IPS-15b (cell line): ENCODE measurements at regions not wholly inside any gene's neighbourhood (a gene's known extent, or its start where the extent isn't known, plus 50 kb on each side); places are given as distances from the start of the nearest gene placed in this dataset.
"Not testable (repeated sequence)": the region's sequence is repeated elsewhere in the genome, so short reads cannot be mapped to it uniquely, and the experiment has no call there.

Experiments used
- H3K27me3 ChIP-seq: one replicate; pipeline ENCODE4 v1.6.1; 2013; ENCODE audit warnings: low read length; ENCODE audit not compliant: control insufficient read depth, insufficient read depth
- H3K36me3 ChIP-seq: one replicate; pipeline ENCODE4 v1.6.1; 2013; ENCODE audit warnings: low read length; ENCODE audit not compliant: control insufficient read depth, insufficient read depth
- H3K4me1 ChIP-seq: one replicate; pipeline ENCODE4 v1.6.1; 2013; ENCODE audit warnings: mild to moderate bottlenecking, low read length; ENCODE audit not compliant: control insufficient read depth, insufficient read depth
- H3K4me3 ChIP-seq: one replicate; pipeline ENCODE4 v1.5.1; 2013; ENCODE audit warnings: low read depth, low read length
- H3K9ac ChIP-seq: one replicate; pipeline ENCODE4 v1.6.1; 2013; ENCODE audit warnings: low read depth, mild to moderate bottlenecking, low read length
- H3K9me3 ChIP-seq: one replicate; pipeline ENCODE4 v1.6.1; 2013; ENCODE audit warnings: mild to moderate bottlenecking, low read length; ENCODE audit not compliant: control insufficient read depth, insufficient read depth

DNA sequence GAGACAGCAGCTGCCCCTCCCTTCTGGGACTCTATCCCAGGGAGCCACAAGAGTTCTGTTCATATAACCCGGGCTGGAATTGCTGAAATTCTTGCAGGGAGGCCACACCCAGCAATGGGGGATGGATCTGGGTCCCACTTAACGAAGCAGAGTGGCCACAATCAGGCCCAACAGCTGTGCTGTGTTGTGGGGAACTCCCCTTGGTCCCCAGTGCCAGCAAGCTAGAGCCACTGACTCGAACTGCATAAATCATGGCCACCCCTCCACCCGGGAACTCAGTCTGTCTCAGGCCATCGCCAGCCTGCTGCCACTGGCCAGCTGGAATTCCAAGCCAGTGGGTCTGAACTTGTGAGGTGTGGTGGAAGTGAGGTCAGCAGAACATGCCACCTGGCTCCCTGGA, 111.1 kb downstream of the KLF8 start:
- Histone ChIP-seq H3K4me1 (no peaks in the 10 kb centered on the region), H3K9ac (no peak overlapping the region), H3K36me3 (no peaks in the 10 kb centered on the region), H3K9me3 (no peaks in the 10 kb centered on the region), H3K27me3 (no peaks in the 10 kb centered on the region), H3K4me3 (no peak overlapping the region)

DNA sequence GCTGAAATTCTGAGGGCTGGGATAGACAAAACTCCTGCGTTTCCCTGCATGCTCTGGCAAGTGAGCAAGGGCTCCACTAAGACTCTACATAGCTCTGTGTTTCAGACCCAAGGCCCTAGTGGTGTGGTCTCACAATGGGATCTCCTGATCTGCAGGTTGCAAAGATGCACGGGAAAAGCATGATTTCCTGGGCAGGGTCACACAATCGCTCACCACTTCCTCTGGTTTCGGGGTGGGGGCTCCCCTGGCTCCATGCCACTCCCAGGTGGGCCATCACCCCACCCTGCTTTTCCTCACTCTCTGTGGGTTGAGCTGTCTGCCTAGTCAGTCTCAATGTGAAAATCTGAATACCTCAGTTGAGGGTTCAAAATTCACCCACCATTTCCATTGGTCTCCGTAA, 111.5 kb downstream of the KLF8 start:
- Histone ChIP-seq H3K4me3 (no peak overlapping the region), H3K9ac (no peak overlapping the region), H3K27me3 (no peaks in the 10 kb centered on the region), H3K4me1 (no peaks in the 10 kb centered on the region), H3K9me3 (no peaks in the 10 kb centered on the region), H3K36me3 (no peaks in the 10 kb centered on the region)

DNA sequence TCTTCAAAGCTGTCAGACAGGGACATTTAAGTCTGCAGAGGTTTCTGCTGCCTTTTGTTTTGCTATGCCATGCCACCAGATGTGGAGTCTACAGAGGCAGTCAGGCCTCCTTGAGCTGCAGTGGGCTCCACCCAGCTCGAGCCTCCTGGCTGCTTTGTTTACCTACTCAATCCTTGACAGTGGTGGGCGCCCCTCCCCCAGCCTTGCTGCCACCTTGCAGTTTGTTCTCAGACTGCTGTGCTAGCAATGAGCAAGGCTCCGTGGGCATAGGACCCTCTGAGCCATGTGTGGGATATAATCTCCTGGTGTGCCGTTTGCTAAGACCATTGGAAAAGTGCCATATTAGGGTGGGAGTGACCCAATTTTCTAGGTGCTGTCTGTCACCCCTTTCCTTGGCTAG, 126.0 kb downstream of the KLF8 start:
- H3K9ac ChIP-seq, H3K36me3 ChIP-seq, H3K4me1 ChIP-seq, H3K9me3 ChIP-seq, H3K27me3 ChIP-seq, H3K4me3 ChIP-seq: not testable (repeated sequence)

DNA sequence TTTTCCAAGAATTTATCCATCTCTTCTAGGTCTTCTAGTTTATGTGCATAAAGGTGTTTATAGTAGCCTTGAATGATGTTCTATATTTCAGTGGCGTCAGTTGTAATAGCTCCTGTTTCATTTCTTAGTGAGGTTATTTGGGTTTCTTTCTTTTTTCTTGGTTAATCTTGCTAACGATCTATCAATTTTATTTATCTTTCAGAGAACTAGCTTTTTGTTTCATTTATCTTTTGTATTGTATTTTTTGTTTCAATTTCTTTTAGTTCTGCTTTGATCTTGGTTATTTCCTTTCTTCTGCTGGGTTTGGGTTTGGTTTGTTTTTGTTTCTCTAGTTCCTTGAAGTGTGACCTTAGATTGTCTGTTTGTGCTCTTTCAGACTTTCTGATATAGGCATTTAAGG, 133.0 kb downstream of the KLF8 start:
- H3K9me3 ChIP-seq, H3K36me3 ChIP-seq, H3K4me1 ChIP-seq, H3K4me3 ChIP-seq, H3K27me3 ChIP-seq, H3K9ac ChIP-seq: not testable (repeated sequence)

GRCh38 chrX:56366901-56367300, 134.7 kb downstream of the KLF8 start:
- H3K27me3 ChIP-seq: no peaks in the 10 kb centered on the region
- no peaks in the 10 kb centered on the region for H3K9me3 ChIP-seq
- H3K9ac ChIP-seq: no peak overlapping the region
- H3K4me3 ChIP-seq: no peak overlapping the region
- no peaks in the 10 kb centered on the region for H3K4me1 ChIP-seq
- H3K36me3 ChIP-seq: peaks cover 2% of the 10 kb centered on the region

DNA sequence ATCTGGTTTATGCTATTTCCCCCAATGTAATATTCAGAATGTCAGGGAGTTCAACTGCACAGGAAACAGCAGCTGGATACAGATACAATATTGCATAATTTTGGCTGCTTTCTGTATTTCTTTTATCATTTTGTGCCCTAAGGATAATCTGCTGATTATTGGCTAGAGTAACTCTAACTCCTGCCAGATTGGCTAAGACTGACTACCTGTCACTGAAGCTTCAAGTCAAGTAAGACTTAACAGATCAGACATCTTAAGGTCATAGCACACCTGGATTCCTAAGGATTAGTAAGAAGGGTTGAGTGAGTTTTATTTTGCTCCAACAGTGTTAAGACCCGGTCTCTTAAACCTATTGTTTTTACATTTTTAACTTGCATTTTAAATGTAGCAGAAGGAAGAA, 136.8 kb downstream of the KLF8 start:
- H3K4me1 ChIP-seq: no peaks in the 10 kb centered on the region
- H3K27me3 ChIP-seq: no peaks in the 10 kb centered on the region
- H3K4me3 ChIP-seq: no peak overlapping the region
- H3K9me3 ChIP-seq: no peaks in the 10 kb centered on the region
- no peak overlapping the region for H3K9ac ChIP-seq
- peaks cover 2% of the 10 kb centered on the region for H3K36me3 ChIP-seq

GRCh38 chrX:56379984-56380780, 148.0 kb downstream of the KLF8 start:
- not testable (repeated sequence) for H3K9me3 ChIP-seq, H3K4me3 ChIP-seq, H3K27me3 ChIP-seq, H3K9ac ChIP-seq, H3K36me3 ChIP-seq, H3K4me1 ChIP-seq

DNA sequence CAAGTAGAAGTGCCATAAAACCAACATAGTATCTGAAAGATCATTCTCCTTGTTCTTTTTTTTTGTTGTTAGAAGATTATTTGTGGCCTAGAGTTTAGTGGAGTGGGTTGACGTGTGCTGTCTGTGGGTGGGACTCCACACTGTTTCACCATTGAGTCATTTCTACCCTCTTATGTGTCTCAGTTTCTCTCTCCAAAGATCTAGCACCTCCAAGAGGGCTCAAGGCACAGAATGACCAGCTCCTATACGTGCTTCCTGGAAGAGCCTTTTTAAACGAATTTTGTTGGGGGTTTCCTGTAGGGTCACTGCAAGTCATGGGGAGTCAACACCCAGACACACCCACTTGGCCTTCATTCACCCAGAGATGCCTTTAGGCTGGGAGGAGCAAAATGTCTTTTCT, 150.1 kb downstream of the KLF8 start:
- Histone ChIP-seq H3K9me3 (no peaks in the 10 kb centered on the region), H3K4me1 (no peaks in the 10 kb centered on the region), H3K9ac (no peak overlapping the region), H3K4me3 (no peak overlapping the region), H3K36me3 (no peaks in the 10 kb centered on the region), H3K27me3 (no peaks in the 10 kb centered on the region)

- no peaks in the 10 kb centered on the region for H3K27me3 ChIP-seq
- no peaks in the 10 kb centered on the region for H3K4me1 ChIP-seq
- H3K4me3 ChIP-seq: no peak overlapping the region
- no peaks in the 10 kb centered on the region for H3K36me3 ChIP-seq
- H3K9ac ChIP-seq: no peak overlapping the region
- H3K9me3 ChIP-seq: no peaks in the 10 kb centered on the region
Observed at GRCh38 chrX:56385336-56385735, 153.2 kb downstream of the KLF8 start.

DNA sequence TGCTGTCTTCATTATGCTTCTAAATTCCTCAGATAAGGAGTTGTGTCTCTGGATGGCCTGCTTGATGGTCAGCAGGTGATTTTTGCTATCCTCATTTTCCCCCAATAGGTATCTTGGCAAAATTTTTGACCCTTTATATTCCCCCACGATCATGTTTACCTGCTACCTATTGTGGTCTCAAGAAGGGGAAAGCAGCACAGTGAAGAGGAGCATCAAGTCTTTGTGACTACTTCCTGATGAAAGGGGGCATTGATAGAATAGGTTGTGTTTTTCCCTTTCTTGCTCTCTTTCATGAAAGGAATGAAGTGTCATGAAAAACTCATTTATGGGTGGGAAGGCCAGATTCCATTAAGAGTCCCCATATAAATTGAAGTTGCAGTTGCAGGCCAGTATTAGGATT, 153.8 kb downstream of the KLF8 start:
- no peak overlapping the region for H3K4me3 ChIP-seq
- no peaks in the 10 kb centered on the region for H3K9me3 ChIP-seq
- H3K4me1 ChIP-seq: no peaks in the 10 kb centered on the region
- H3K36me3 ChIP-seq: no peaks in the 10 kb centered on the region
- H3K27me3 ChIP-seq: no peaks in the 10 kb centered on the region
- no peak overlapping the region for H3K9ac ChIP-seq

GRCh38 chrX:56397636-56398035, 165.5 kb downstream of the KLF8 start:
- no peak overlapping the region for H3K9ac ChIP-seq
- no peaks in the 10 kb centered on the region for H3K4me1 ChIP-seq
- no peaks in the 10 kb centered on the region for H3K27me3 ChIP-seq
- no peak overlapping the region for H3K4me3 ChIP-seq
- no peaks in the 10 kb centered on the region for H3K9me3 ChIP-seq
- no peaks in the 10 kb centered on the region for H3K36me3 ChIP-seq

DNA sequence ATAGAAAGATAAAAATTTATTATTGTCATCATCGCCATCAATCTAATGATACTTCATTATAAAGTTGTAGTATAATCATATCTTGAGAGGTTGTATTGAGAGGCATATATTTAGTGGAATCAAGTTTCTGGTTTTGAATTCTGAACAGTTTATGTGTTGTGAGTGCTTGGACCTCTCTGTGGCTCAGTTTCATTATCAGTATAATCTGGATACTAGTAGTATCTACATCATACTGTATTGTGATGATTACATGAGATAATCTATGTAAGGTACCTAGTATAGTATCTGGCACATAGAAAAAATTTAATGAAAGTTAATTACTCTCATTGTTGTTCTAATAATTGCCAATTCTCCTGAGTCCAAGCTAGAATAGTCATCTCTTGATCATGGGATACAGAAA, 161.2 kb upstream of the UBQLN2 start:
- no peak overlapping the region for H3K4me3 ChIP-seq
- H3K36me3 ChIP-seq: no peaks in the 10 kb centered on the region
- H3K4me1 ChIP-seq: no peaks in the 10 kb centered on the region
- no peak overlapping the region for H3K9ac ChIP-seq
- no peaks in the 10 kb centered on the region for H3K9me3 ChIP-seq
- no peaks in the 10 kb centered on the region for H3K27me3 ChIP-seq
